MM.1S (cell line): ENCODE measurements at regions not wholly inside any gene's neighbourhood (a gene's known extent, or its start where the extent isn't known, plus 50 kb on each side); places are given as distances from the start of the nearest gene placed in this dataset.

Experiments used
- DNase-seq: peaks from one replicate; pipeline ENCODE4 v3.0.0-alpha.2; 2015
- H2AFZ ChIP-seq: fragments of 300-600 bp; sonication (generic); 2 replicates; pipeline ENCODE4 v1.6.0; 2016; ENCODE audit warnings: antibody characterized with exemption, low read length
- H3F3A ChIP-seq: fragments of 300-600 bp; sonication (generic); 2 replicates; pipeline ENCODE4 v1.6.1; 2016; ENCODE audit warnings: mild to moderate bottlenecking, antibody characterized with exemption, low read length, moderate library complexity, mixed read lengths; ENCODE audit not compliant: insufficient read depth
- H3K27ac ChIP-seq: fragments of 300-600 bp; sonication (generic); 2 replicates; pipeline ENCODE4 v1.5.1; 2016; ENCODE audit warnings: mild to moderate bottlenecking, low read length
- H3K27me3 ChIP-seq: fragments of 300-600 bp; sonication (generic); replicated peaks from 2 replicates; pipeline ENCODE4 v1.6.0; 2016; ENCODE audit warnings: low read length; ENCODE audit not compliant: insufficient read depth
- H3K36me3 ChIP-seq: fragments of 300-600 bp; sonication (generic); replicated peaks from 2 replicates; pipeline ENCODE4 v1.6.1; 2016; ENCODE audit warnings: mild to moderate bottlenecking, low read length, mixed read lengths; ENCODE audit not compliant: insufficient read depth
- H3K4me1 ChIP-seq: fragments of 300-600 bp; sonication (generic); 2 replicates; pipeline ENCODE4 v1.6.1; 2016; ENCODE audit warnings: low read length, mixed read lengths
- H3K4me2 ChIP-seq: fragments of 300-600 bp; sonication (generic); 2 replicates; pipeline ENCODE4 v1.6.0; 2016; ENCODE audit warnings: low read depth, low read length
- H3K4me3 ChIP-seq: fragments of 300-600 bp; sonication (generic); 2 replicates; pipeline ENCODE4 v1.5.1; 2016; ENCODE audit warnings: low read length, mixed read lengths
- H3K79me2 ChIP-seq: fragments of 300-600 bp; sonication (generic); 2 replicates; pipeline ENCODE4 v1.6.1; 2016; ENCODE audit warnings: mixed run types, low read length, mixed read lengths
- H3K9ac ChIP-seq: fragments of 300-600 bp; sonication (generic); 2 replicates; pipeline ENCODE4 v1.6.1; 2016; ENCODE audit warnings: low read length, mixed read lengths
- H3K9me2 ChIP-seq: fragments of 300-600 bp; sonication (generic); replicated peaks from 2 replicates; pipeline ENCODE4 v1.6.1; 2016; ENCODE audit warnings: mild to moderate bottlenecking, low read length, mixed read lengths; ENCODE audit not compliant: insufficient read depth
- H3K9me3 ChIP-seq: fragments of 300-600 bp; sonication (generic); replicated peaks from 2 replicates; pipeline ENCODE4 v1.6.1; 2016; ENCODE audit warnings: mild to moderate bottlenecking, low read length, mixed read lengths; ENCODE audit not compliant: insufficient read depth
- H4K20me1 ChIP-seq: fragments of 300-600 bp; sonication (generic); 2 replicates; pipeline ENCODE4 v1.6.1; 2016; ENCODE audit warnings: mild to moderate bottlenecking, low read length, moderate library complexity, mixed read lengths; ENCODE audit not compliant: insufficient read depth
- CTCF ChIP-seq: fragments of 300-600 bp; sonication (generic); IDR thresholded peaks from 2 replicates; pipeline ENCODE4 v1.5.1; 2016; ENCODE audit warnings: antibody characterized with exemption, low read length, mixed read lengths
- EZH2phosphoT487 ChIP-seq: fragments of 300-600 bp; sonication (generic); IDR thresholded peaks from 2 replicates; pipeline ENCODE4 v1.6.1; 2018; ENCODE audit warnings: antibody characterized with exemption, low read length

GRCh38 chr1:199976496-199977144 is 50.9 kb upstream of the NR5A2 start:
- no peaks in the 10 kb centered on the region for H3K9me3 ChIP-seq
- H2AFZ ChIP-seq, result no peak overlapping the region
- no peaks in the 10 kb centered on the region for H3K9me2 ChIP-seq
- DNase-seq, result no peak
- no peaks in the 10 kb centered on the region; the same call in 1 of the 2 replicates for H3K4me1 ChIP-seq
- TF ChIP-seq CTCF, result no peak
- TF ChIP-seq EZH2phosphoT487, result no peak
- H3K9ac ChIP-seq, result no peak overlapping the region
- no peaks in the 10 kb centered on the region for H3K36me3 ChIP-seq
- no peak overlapping the region for H3K4me2 ChIP-seq
- H3K4me3 ChIP-seq, result no peak overlapping the region
- H3K27me3 ChIP-seq, result 0 out of 2 replicates have a peak, but pooled peaks cover 8% of the 10 kb centered on the region
- H3F3A ChIP-seq, result no peaks in the 10 kb centered on the region; the same call in 1 of the 2 replicates
- H3K79me2 ChIP-seq, result no peaks in the 10 kb centered on the region
- H4K20me1 ChIP-seq, result no peaks in the 10 kb centered on the region
- no peak overlapping the region for H3K27ac ChIP-seq
